Brain microvascular endothelial cell (primary cell): ENCODE measurements at regions not wholly inside any gene's neighbourhood (a gene's known extent, or its start where the extent isn't known, plus 50 kb on each side); places are given as distances from the start of the nearest gene placed in this dataset.

ENCODE experiments used
- DNase-seq: peaks from one replicate; pipeline ENCODE4 v3.0.0-alpha.2; 2020
- H3K27ac ChIP-seq: fragments of 250-450 bp; sonication (Bioruptor Pico); 2 replicates; pipeline ENCODE4 v1.5.1; 2020; ENCODE audit warnings: mild to moderate bottlenecking, moderate library complexity
- H3K27me3 ChIP-seq: fragments of 250-450 bp; sonication (Bioruptor Pico); replicated peaks from 2 replicates; pipeline ENCODE4 v1.5.1; 2020; ENCODE audit warnings: mild to moderate bottlenecking
- H3K36me3 ChIP-seq: fragments of 250-450 bp; sonication (Bioruptor Pico); replicated peaks from 2 replicates; pipeline ENCODE4 v1.5.1; 2020; ENCODE audit warnings: mild to moderate bottlenecking
- H3K4me3 ChIP-seq: 2 replicates; pipeline ENCODE4 v1.5.1; 2011; ENCODE audit warnings: low read depth, mild to moderate bottlenecking, control low read depth, low read length, moderate library complexity
- in situ Hi-C: cut with HindIII; loops from 2 replicates; pipeline ENCODE4 v1.10.0; 2017; ENCODE audit warnings: low sequenced_read_pairs, low pct_ligation_motif_present
- TF ChIP-seq, protein P1 (sequence below): IDR thresholded peaks from 2 replicates; pipeline ENCODE4 v1.5.1; 2011; ENCODE audit warnings: low read depth, mild to moderate bottlenecking, moderate library complexity, low read length, control low read depth, inconsistent platforms; ENCODE audit errors: missing control alignments

DNA sequence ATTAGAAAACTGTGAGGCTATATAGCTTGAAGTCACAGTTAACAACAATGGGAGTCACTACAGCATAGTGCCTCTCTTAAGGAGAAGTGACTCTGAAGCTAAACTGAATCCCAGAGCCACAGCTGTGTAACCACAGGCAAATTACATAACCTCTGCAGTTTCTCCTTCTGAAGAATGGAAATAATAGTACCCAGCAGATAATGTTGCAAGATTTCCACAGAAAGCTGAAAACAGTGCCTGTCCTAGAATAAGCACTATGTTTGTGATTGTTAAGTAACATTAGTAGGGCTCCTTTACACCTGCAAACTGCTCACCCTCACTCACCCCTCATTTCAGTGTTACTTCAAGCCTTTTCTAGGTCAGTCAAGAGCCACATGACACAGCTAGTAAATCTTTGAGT lies 886.7 kb downstream of the PLA2G4A start:
- no peak for DNase-seq
- TF ChIP-seq, protein P1, sequence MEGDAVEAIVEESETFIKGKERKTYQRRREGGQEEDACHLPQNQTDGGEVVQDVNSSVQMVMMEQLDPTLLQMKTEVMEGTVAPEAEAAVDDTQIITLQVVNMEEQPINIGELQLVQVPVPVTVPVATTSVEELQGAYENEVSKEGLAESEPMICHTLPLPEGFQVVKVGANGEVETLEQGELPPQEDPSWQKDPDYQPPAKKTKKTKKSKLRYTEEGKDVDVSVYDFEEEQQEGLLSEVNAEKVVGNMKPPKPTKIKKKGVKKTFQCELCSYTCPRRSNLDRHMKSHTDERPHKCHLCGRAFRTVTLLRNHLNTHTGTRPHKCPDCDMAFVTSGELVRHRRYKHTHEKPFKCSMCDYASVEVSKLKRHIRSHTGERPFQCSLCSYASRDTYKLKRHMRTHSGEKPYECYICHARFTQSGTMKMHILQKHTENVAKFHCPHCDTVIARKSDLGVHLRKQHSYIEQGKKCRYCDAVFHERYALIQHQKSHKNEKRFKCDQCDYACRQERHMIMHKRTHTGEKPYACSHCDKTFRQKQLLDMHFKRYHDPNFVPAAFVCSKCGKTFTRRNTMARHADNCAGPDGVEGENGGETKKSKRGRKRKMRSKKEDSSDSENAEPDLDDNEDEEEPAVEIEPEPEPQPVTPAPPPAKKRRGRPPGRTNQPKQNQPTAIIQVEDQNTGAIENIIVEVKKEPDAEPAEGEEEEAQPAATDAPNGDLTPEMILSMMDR = no peak
- H3K4me3 ChIP-seq = no peak overlapping the region
- no peaks in the 10 kb centered on the region for H3K27me3 ChIP-seq
- in situ Hi-C loops = no loop called here
- H3K36me3 ChIP-seq = no peaks in the 10 kb centered on the region
- H3K27ac ChIP-seq = no peak overlapping the region

DNA sequence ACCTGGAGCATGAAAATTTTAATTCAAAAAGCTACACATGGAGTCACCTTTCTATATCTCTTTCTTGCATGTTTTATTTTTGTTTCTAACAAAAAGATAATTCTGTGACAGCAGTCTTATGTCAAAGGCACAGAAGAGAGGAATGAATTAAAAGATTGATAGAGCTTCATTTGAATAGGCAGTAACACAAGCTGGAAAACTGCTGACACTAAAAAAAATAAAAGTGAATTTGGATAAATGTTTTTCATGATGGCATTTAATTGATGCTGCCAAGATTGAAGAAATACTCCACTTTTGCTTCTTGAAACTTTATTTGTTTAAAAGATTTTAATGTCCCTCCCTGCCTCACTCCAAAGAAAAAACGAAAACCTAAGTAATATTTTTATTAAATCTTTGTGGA lies 887.4 kb downstream of the PLA2G4A start:
- DNase-seq = no peak
- H3K36me3 ChIP-seq = no peaks in the 10 kb centered on the region
- in situ Hi-C loops = no loop called here
- H3K27me3 ChIP-seq = no peaks in the 10 kb centered on the region
- TF ChIP-seq, protein P1 = no peak
- no peak overlapping the region for H3K27ac ChIP-seq
- H3K4me3 ChIP-seq = no peak overlapping the region

DNA sequence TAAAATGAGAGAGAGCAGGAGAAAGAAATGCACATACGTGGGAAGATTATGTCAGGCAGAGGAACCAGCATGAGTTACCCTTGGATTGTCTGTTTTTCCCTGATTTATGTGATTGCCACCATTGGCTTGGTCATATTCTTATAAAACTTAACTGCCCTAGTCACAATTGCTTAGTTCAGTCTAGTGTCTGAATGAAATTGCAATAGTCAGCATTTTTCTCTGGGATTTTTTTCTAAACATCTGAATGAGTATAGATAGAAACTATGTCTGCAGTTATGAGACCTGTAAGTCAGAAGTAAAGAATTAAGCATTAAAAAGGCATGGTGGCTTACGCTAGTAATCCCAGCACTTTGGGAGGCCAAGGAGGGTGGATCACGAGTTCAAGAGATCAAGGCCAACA lies 889.8 kb downstream of the PLA2G4A start:
- no peak overlapping the region for H3K4me3 ChIP-seq
- no peak for DNase-seq
- no peaks in the 10 kb centered on the region for H3K36me3 ChIP-seq
- TF ChIP-seq, protein P1 = no peak
- H3K27ac ChIP-seq = no peak overlapping the region
- no peaks in the 10 kb centered on the region for H3K27me3 ChIP-seq
- in situ Hi-C loops = no loop called here

DNA sequence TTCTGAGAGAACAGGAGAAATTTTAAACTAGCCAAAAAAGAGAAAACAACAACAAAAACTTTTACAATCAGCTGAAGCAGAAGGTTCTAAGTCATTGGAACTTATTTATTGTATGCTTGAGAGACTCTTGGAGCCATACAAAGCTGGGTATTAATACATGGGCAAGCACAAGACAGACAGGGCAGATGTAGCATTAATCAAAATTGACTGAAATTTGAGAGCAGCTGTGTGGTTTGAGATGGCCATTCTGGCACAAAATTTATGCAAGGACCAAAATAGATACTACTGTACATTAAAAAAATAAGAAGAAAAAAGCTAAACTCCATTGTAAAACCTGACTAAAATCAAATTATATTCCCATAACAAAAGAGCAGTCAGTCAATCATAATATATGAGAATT lies 892.5 kb downstream of the PLA2G4A start:
- in situ Hi-C loops = no loop called here
- Histone ChIP-seq H3K4me3 (no peak overlapping the region), H3K27me3 (no peaks in the 10 kb centered on the region), H3K27ac (no peak overlapping the region), H3K36me3 (no peaks in the 10 kb centered on the region)
- DNase-seq = no peak
- TF ChIP-seq, protein P1 = no peak

DNA sequence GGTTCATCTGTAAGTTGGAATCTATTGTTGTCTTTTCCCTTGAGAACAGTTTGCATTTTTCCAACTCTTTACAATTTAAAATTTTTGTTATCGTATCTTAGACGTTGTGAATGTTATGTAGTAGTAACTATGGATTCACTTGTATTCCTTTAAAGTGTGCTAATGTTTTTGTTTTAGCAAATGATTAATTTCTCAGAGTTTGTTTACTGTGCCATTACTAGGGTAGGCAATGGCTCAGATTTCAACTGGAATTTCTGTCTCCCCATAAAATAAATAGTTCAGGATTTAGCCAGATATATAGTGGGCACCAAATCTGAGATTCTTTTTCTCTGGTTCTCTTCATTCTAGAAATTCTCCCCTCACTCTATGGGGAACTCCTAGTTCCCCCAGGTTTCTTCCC lies 896.5 kb downstream of the PLA2G4A start:
- H3K36me3 ChIP-seq = no peaks in the 10 kb centered on the region
- no peaks in the 10 kb centered on the region for H3K27me3 ChIP-seq
- TF ChIP-seq, protein P1 = no peak
- H3K27ac ChIP-seq = no peak overlapping the region
- in situ Hi-C loops = no loop called here
- no peak overlapping the region for H3K4me3 ChIP-seq
- no peak for DNase-seq

DNA sequence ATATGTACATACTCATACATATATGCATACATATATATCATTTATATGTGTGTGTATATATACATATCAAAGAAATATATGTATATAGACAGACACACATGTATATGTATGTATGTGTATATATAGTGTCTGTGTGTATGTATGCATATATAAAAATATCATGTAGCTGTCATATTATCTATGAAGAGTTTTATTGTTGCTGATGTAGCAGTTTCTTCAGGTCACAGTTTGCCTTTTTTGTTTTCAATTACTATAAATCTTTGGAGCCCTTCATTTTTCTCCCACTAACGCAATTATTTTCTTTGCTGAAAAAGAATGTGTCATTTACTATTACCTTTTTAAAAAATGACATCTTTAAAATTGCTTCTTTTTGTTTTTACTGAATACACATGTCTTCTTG lies 904.5 kb downstream of the PLA2G4A start:
- in situ Hi-C loops = no loop called here

More for the DNA sequence above, 904.5 kb downstream of the PLA2G4A start:
- no peak for DNase-seq
- H3K27ac ChIP-seq = no peak overlapping the region
- H3K4me3 ChIP-seq = no peak overlapping the region
- TF ChIP-seq, protein P1 = no peak
- H3K27me3 ChIP-seq = no peaks in the 10 kb centered on the region
- H3K36me3 ChIP-seq = no peaks in the 10 kb centered on the region
